ENCODE measurements at regions not wholly inside any gene's neighbourhood (a gene's known extent, or its start where the extent isn't known, plus 50 kb on each side); places are given as distances from the start of the nearest gene placed in this dataset.

GRCh38 chr3:88984256-88984655, 123.2 kb upstream of the EPHA3 start:
- Histone ChIP-seq H3K4me3 (ENCODE audit: low read depth, low read length) (no peak overlapping the region), H3K27me3 (ENCODE audit: control insufficient read depth, insufficient read depth, low read length) (no peaks in the 10 kb centered on the region), H3K36me3 (ENCODE audit: control insufficient read depth, insufficient read depth, low read length) (no peaks in the 10 kb centered on the region)
- no peak for DNase-seq (ENCODE audit: low read depth)
- no peak for TF ChIP-seq CTCF (IDR thresholded peaks at IDR 0.05; ENCODE audit: insufficient read depth, low read length, poor library complexity, severe bottlenecking)

- TF ChIP-seq CTCF (IDR thresholded peaks at IDR 0.05; ENCODE audit: insufficient read depth, low read length, poor library complexity, severe bottlenecking), result no peak
These were observed 122.6 kb upstream of the EPHA3 start for GRCh38 chr3:88984832-88985231.

GRCh38 chr3:88985491-88985890, 121.9 kb upstream of the EPHA3 start:
- Histone ChIP-seq H3K4me3 (ENCODE audit: low read depth, low read length) (no peak overlapping the region), H3K27me3 (ENCODE audit: control insufficient read depth, insufficient read depth, low read length) (no peaks in the 10 kb centered on the region), H3K36me3 (ENCODE audit: control insufficient read depth, insufficient read depth, low read length) (no peaks in the 10 kb centered on the region)
- no peak for TF ChIP-seq CTCF (IDR thresholded peaks at IDR 0.05; ENCODE audit: insufficient read depth, low read length, poor library complexity, severe bottlenecking)
- no peak for DNase-seq (ENCODE audit: low read depth)

More at GRCh38 chr3:88984832-88985231, 122.6 kb upstream of the EPHA3 start:
- no peaks in the 10 kb centered on the region for H3K36me3 ChIP-seq (ENCODE audit: control insufficient read depth, insufficient read depth, low read length)
- no peaks in the 10 kb centered on the region for H3K27me3 ChIP-seq (ENCODE audit: control insufficient read depth, insufficient read depth, low read length)
- DNase-seq (ENCODE audit: low read depth), result no peak
- no peak overlapping the region for H3K4me3 ChIP-seq (ENCODE audit: low read depth, low read length)

- TF ChIP-seq CTCF (IDR thresholded peaks at IDR 0.05; ENCODE audit: insufficient read depth, low read length, poor library complexity, severe bottlenecking), result no peak
- Histone ChIP-seq H3K27me3 (ENCODE audit: control insufficient read depth, insufficient read depth, low read length) (no peaks in the 10 kb centered on the region), H3K36me3 (ENCODE audit: control insufficient read depth, insufficient read depth, low read length) (no peaks in the 10 kb centered on the region), H3K4me3 (ENCODE audit: low read depth, low read length) (no peak overlapping the region)
- peak; percentile 12 for DNase-seq (ENCODE audit: low read depth)
These were observed 120.6 kb upstream of the EPHA3 start for GRCh38 chr3:88986834-88987233.

GRCh38 chr3:88987776-88988175, 119.6 kb upstream of the EPHA3 start:
- no peaks in the 10 kb centered on the region for H3K36me3 ChIP-seq (ENCODE audit: control insufficient read depth, insufficient read depth, low read length)
- H3K4me3 ChIP-seq (ENCODE audit: low read depth, low read length), result no peak overlapping the region
- no peaks in the 10 kb centered on the region for H3K27me3 ChIP-seq (ENCODE audit: control insufficient read depth, insufficient read depth, low read length)
- DNase-seq (ENCODE audit: low read depth), result no peak
- no peak for TF ChIP-seq CTCF (IDR thresholded peaks at IDR 0.05; ENCODE audit: insufficient read depth, low read length, poor library complexity, severe bottlenecking)

GRCh38 chr3:88988906-88989305, 118.5 kb upstream of the EPHA3 start:
- no peak for TF ChIP-seq CTCF (IDR thresholded peaks at IDR 0.05; ENCODE audit: insufficient read depth, low read length, poor library complexity, severe bottlenecking)
- Histone ChIP-seq H3K27me3 (ENCODE audit: control insufficient read depth, insufficient read depth, low read length) (no peaks in the 10 kb centered on the region), H3K4me3 (ENCODE audit: low read depth, low read length) (no peak overlapping the region), H3K36me3 (ENCODE audit: control insufficient read depth, insufficient read depth, low read length) (no peaks in the 10 kb centered on the region)
- no peak for DNase-seq (ENCODE audit: low read depth)
